T-helper 17 cell (primary cell): ENCODE measurements at regions not wholly inside any gene's neighbourhood (a gene's known extent, or its start where the extent isn't known, plus 50 kb on each side); places are given as distances from the start of the nearest gene placed in this dataset.

Experiments
- ATAC-seq: fragments of 150-1000 bp; cut with Tn5 transposase; 2 replicates; pipeline ENCODE4 v1.10.0; 2021; ENCODE audit warnings: mild to moderate bottlenecking, moderate library complexity
- DNase-seq, 3 donors: peaks; one replicate each; pipeline versions ENCODE4 v3.0.0 to v3.0.0-alpha.2; 2020 to 2021
- H3K9me3 ChIP-seq: one replicate; pipeline ENCODE4 v1.7.0; 2013; ENCODE audit warnings: low read length, mild to moderate bottlenecking; ENCODE audit not compliant: control insufficient read depth, poor library complexity, severe bottlenecking
- H3K27ac Mint-ChIP-seq: one replicate; pipeline ENCODE4 v1.8.0; 2022; ENCODE audit warnings: mild to moderate bottlenecking, moderate library complexity, mixed read lengths
- H3K27me3 Mint-ChIP-seq: one replicate; pipeline ENCODE4 v1.8.0; 2022; ENCODE audit warnings: mixed read lengths
- H3K36me3 Mint-ChIP-seq: one replicate; pipeline ENCODE4 v1.8.0; 2022; ENCODE audit warnings: low read depth, mixed read lengths
- H3K4me1 Mint-ChIP-seq: one replicate; pipeline ENCODE4 v1.8.0; 2022; ENCODE audit warnings: mild to moderate bottlenecking, mixed read lengths
- H3K4me3 Mint-ChIP-seq: one replicate; pipeline ENCODE4 v1.8.0; 2022; ENCODE audit warnings: mild to moderate bottlenecking, moderate library complexity, mixed read lengths

- ATAC-seq (no peak), DNase-seq (no peak)
- H3K4me3 Mint-ChIP-seq = no peak overlapping the region
- H3K36me3 Mint-ChIP-seq = peaks cover 3% of the 10 kb centered on the region
- H3K27me3 Mint-ChIP-seq = no peaks in the 10 kb centered on the region
- peaks cover 34% of the 10 kb centered on the region for H3K4me1 Mint-ChIP-seq
- peak overlapping the region; percentile 83 for H3K27ac Mint-ChIP-seq
- no peaks in the 10 kb centered on the region for H3K9me3 ChIP-seq
Observed at GRCh38 chr18:46261799-46262198, 157.6 kb downstream of the HAUS1 start.

GRCh38 chr18:46262856-46263255 is 158.7 kb downstream of the HAUS1 start:
- no peaks in the 10 kb centered on the region for H3K9me3 ChIP-seq
- DNase-seq = no peak
- no peaks in the 10 kb centered on the region for H3K27me3 Mint-ChIP-seq
- H3K27ac Mint-ChIP-seq = peak overlapping the region; percentile 83
- H3K4me3 Mint-ChIP-seq = no peak overlapping the region
- peaks cover 25% of the 10 kb centered on the region for H3K4me1 Mint-ChIP-seq
- H3K36me3 Mint-ChIP-seq = peaks cover 3% of the 10 kb centered on the region
- no peak for ATAC-seq

GRCh38 chr18:46264255-46264654 is 160.1 kb downstream of the HAUS1 start:
- peak; percentile 84 for ATAC-seq
- peak overlapping the region; percentile 83 for H3K27ac Mint-ChIP-seq
- peaks cover 32% of the 10 kb centered on the region for H3K4me1 Mint-ChIP-seq
- peak overlapping the region; percentile 7 for H3K4me3 Mint-ChIP-seq
- no peak for DNase-seq
- H3K36me3 Mint-ChIP-seq = peaks cover 5% of the 10 kb centered on the region
- no peaks in the 10 kb centered on the region for H3K9me3 ChIP-seq
- no peaks in the 10 kb centered on the region for H3K27me3 Mint-ChIP-seq

GRCh38 chr18:46265196-46266156 is 161.3 kb downstream of the HAUS1 start:
- H3K4me3 Mint-ChIP-seq = no peak overlapping the region
- no peaks in the 10 kb centered on the region for H3K27me3 Mint-ChIP-seq
- peak overlapping the region; percentile 83 for H3K27ac Mint-ChIP-seq
- no peak for DNase-seq
- H3K4me1 Mint-ChIP-seq = peaks cover 25% of the 10 kb centered on the region
- H3K9me3 ChIP-seq = no peaks in the 10 kb centered on the region
- peaks cover 5% of the 10 kb centered on the region for H3K36me3 Mint-ChIP-seq
- peak; percentile 35 for ATAC-seq

GRCh38 chr18:46266473-46266872 is 162.3 kb downstream of the HAUS1 start:
- DNase-seq (no peak), ATAC-seq (no peak)
- H3K27me3 Mint-ChIP-seq = no peaks in the 10 kb centered on the region
- H3K4me3 Mint-ChIP-seq = no peak overlapping the region
- no peaks in the 10 kb centered on the region for H3K9me3 ChIP-seq
- H3K4me1 Mint-ChIP-seq = peaks cover 25% of the 10 kb centered on the region
- peak overlapping the region; percentile 83 for H3K27ac Mint-ChIP-seq
- peaks cover 5% of the 10 kb centered on the region for H3K36me3 Mint-ChIP-seq

- H3K4me1 Mint-ChIP-seq = peaks cover 29% of the 10 kb centered on the region
- ATAC-seq (no peak), DNase-seq (no peak)
- H3K27me3 Mint-ChIP-seq = no peaks in the 10 kb centered on the region
- H3K4me3 Mint-ChIP-seq = no peak overlapping the region
- peaks cover 3% of the 10 kb centered on the region for H3K36me3 Mint-ChIP-seq
- H3K27ac Mint-ChIP-seq = peak overlapping the region; percentile 51
- no peaks in the 10 kb centered on the region for H3K9me3 ChIP-seq
Observed at GRCh38 chr18:46268671-46269070, 164.5 kb downstream of the HAUS1 start.

- no peaks in the 10 kb centered on the region for H3K27me3 Mint-ChIP-seq
- peaks cover 25% of the 10 kb centered on the region for H3K4me1 Mint-ChIP-seq
- no peak for DNase-seq
- peaks cover 4% of the 10 kb centered on the region for H3K36me3 Mint-ChIP-seq
- H3K4me3 Mint-ChIP-seq = no peak overlapping the region
- ATAC-seq = no peak
- peak overlapping the region; percentile 51 for H3K27ac Mint-ChIP-seq
- no peaks in the 10 kb centered on the region for H3K9me3 ChIP-seq
Observed at GRCh38 chr18:46269275-46269674, 165.1 kb downstream of the HAUS1 start.

GRCh38 chr18:46271488-46271887 is 167.3 kb downstream of the HAUS1 start:
- Mint-ChIP-seq H3K27me3 (no peaks in the 10 kb centered on the region), H3K4me1 (peaks cover 35% of the 10 kb centered on the region), H3K27ac (no peak overlapping the region), H3K36me3 (peaks cover 7% of the 10 kb centered on the region), H3K4me3 (no peak overlapping the region)
- no peaks in the 10 kb centered on the region for H3K9me3 ChIP-seq
- no peak for ATAC-seq
- no peak for DNase-seq

- H3K27me3 Mint-ChIP-seq = no peaks in the 10 kb centered on the region
- H3K9me3 ChIP-seq = no peaks in the 10 kb centered on the region
- peaks cover 42% of the 10 kb centered on the region for H3K4me1 Mint-ChIP-seq
- DNase-seq (no peak), ATAC-seq (no peak)
- H3K27ac Mint-ChIP-seq = peak overlapping the region; percentile 41
- H3K36me3 Mint-ChIP-seq = peaks cover 5% of the 10 kb centered on the region
- H3K4me3 Mint-ChIP-seq = no peak overlapping the region
Observed at GRCh38 chr18:46273861-46274260, 169.7 kb downstream of the HAUS1 start.

GRCh38 chr18:46274266-46274665 is 170.1 kb downstream of the HAUS1 start:
- H3K9me3 ChIP-seq = no peaks in the 10 kb centered on the region
- H3K4me3 Mint-ChIP-seq = no peak overlapping the region
- peaks cover 43% of the 10 kb centered on the region for H3K4me1 Mint-ChIP-seq
- peak overlapping the region; percentile 75 for H3K27ac Mint-ChIP-seq
- H3K36me3 Mint-ChIP-seq = peaks cover 5% of the 10 kb centered on the region
- DNase-seq = no peak
- H3K27me3 Mint-ChIP-seq = no peaks in the 10 kb centered on the region
- no peak for ATAC-seq

GRCh38 chr18:46275370-46275769 is 171.2 kb downstream of the HAUS1 start:
- Mint-ChIP-seq H3K27ac (peak overlapping the region; percentile 75), H3K36me3 (peaks cover 5% of the 10 kb centered on the region), H3K27me3 (no peaks in the 10 kb centered on the region), H3K4me3 (no peak overlapping the region), H3K4me1 (peaks cover 46% of the 10 kb centered on the region)
- ATAC-seq (no peak), DNase-seq (no peak)
- H3K9me3 ChIP-seq = no peaks in the 10 kb centered on the region

GRCh38 chr18:46276748-46277147 is 172.6 kb downstream of the HAUS1 start:
- H3K27ac Mint-ChIP-seq = no peak overlapping the region
- no peak for ATAC-seq
- no peaks in the 10 kb centered on the region for H3K27me3 Mint-ChIP-seq

GRCh38 chr18:46278481-46279465 is 174.6 kb downstream of the HAUS1 start:
- H3K9me3 ChIP-seq = no peaks in the 10 kb centered on the region
- DNase-seq (no peak), ATAC-seq (no peak)
- peaks cover 38% of the 10 kb centered on the region for H3K4me1 Mint-ChIP-seq
- H3K36me3 Mint-ChIP-seq = peaks cover 7% of the 10 kb centered on the region
- H3K4me3 Mint-ChIP-seq = no peak overlapping the region
- peak overlapping the region; percentile 39 for H3K27ac Mint-ChIP-seq
- H3K27me3 Mint-ChIP-seq = no peaks in the 10 kb centered on the region

More at GRCh38 chr18:46276748-46277147, 172.6 kb downstream of the HAUS1 start:
- no peak for DNase-seq
- H3K9me3 ChIP-seq = no peaks in the 10 kb centered on the region
- Mint-ChIP-seq H3K4me1 (peaks cover 44% of the 10 kb centered on the region), H3K4me3 (no peak overlapping the region), H3K36me3 (peaks cover 5% of the 10 kb centered on the region)
